Panc1 (cell line): ENCODE measurements at regions not wholly inside any gene's neighbourhood (a gene's known extent, or its start where the extent isn't known, plus 50 kb on each side); places are given as distances from the start of the nearest gene placed in this dataset.
A peak's percentile ranks its signal among the peaks of the same experiment; 100 is the strongest.

ENCODE experiments used
- ATAC-seq: fragments of 200-7000 bp; cut with Tn5 transposase; 2 replicates; pipeline ENCODE4 v1.9.1; 2020; ENCODE audit warnings: mild to moderate bottlenecking, moderate library complexity
- BruUV-seq: library from RNA; stranded (reverse); fragments of 400-500 nt; replicated peaks from 2 replicates; lab custom pipeline; 2021; lab: Mats Ljungman, UMichigan
- CTCF ChIA-PET: fragments of 300-600 bp; sonication (Branson Sonifier 250); formaldehyde crosslinking; loops from one replicate; lab custom pipeline; 2022; ENCODE audit warnings: antibody characterized with exemption; lab: Charles Lee
- POLR2A ChIA-PET: fragments of 300-600 bp; sonication (Branson Sonifier 250); formaldehyde crosslinking; loops from one replicate; lab custom pipeline; 2022; ENCODE audit warnings: antibody characterized with exemption; lab: Charles Lee
- DNase-seq: peaks from one replicate; pipeline ENCODE4 v3.0.0-alpha.2; 2010; ENCODE audit warnings: low read depth, low spot score
- H3K27ac ChIP-seq: 2 replicates; pipeline ENCODE4 v1.5.1; 2011; ENCODE audit warnings: mild to moderate bottlenecking, low read length, inconsistent platforms
- H3K27me3 ChIP-seq: fragments of 200-500 bp; sonication (Bioruptor generic); 2 replicates; pipeline ENCODE4 v1.6.0; 2014; ENCODE audit warnings: low read length, inconsistent platforms; ENCODE audit not compliant: control insufficient read depth, insufficient read depth
- H3K36me3 ChIP-seq: fragments of 200-500 bp; sonication (Bioruptor generic); 2 replicates; pipeline ENCODE4 v1.5.1; 2014; ENCODE audit warnings: inconsistent platforms, mild to moderate bottlenecking, low read length, moderate library complexity; ENCODE audit not compliant: control insufficient read depth, insufficient read depth
- H3K4me1 ChIP-seq: 2 replicates; pipeline ENCODE4 v1.5.1; 2011; ENCODE audit warnings: inconsistent platforms, mild to moderate bottlenecking, low read length, moderate library complexity; ENCODE audit not compliant: control insufficient read depth, insufficient read depth
- H3K4me3 ChIP-seq, 2 experiments: 2 replicates each; pipeline ENCODE4 v1.5.1; 2011 to 2012; ENCODE audit warnings: low read depth in 2 of 2, low read length in 2 of 2, mild to moderate bottlenecking in 2 of 2, inconsistent platforms in 1 of 2, moderate library complexity in 1 of 2
- H3K9me3 ChIP-seq: fragments of 200-500 bp; sonication (Bioruptor generic); 2 replicates; pipeline ENCODE4 v1.5.1; 2014; ENCODE audit warnings: low read depth, mild to moderate bottlenecking, inconsistent platforms, low read length, moderate library complexity; ENCODE audit not compliant: control insufficient read depth, insufficient read depth
- CTCF ChIP-seq: fragments of 450-650 bp; IDR thresholded peaks from 2 replicates; pipeline ENCODE4 v1.5.1; 2017; ENCODE audit warnings: mild to moderate bottlenecking
- POLR2AphosphoS5 ChIP-seq: IDR thresholded peaks from 2 replicates; pipeline ENCODE4 v1.6.1; 2012; ENCODE audit warnings: mild to moderate bottlenecking, low read depth, low read length, moderate library complexity
- REST ChIP-seq, 2 experiments: IDR thresholded peaks; 2 replicates each; pipeline ENCODE4 v1.6.1; 2011 to 2012; ENCODE audit warnings: low read depth in 2 of 2, control low read depth in 1 of 2, low read length in 1 of 2, mild to moderate bottlenecking in 1 of 2, moderate library complexity in 1 of 2; ENCODE audit not compliant: insufficient read depth in 1 of 2
- SIN3A ChIP-seq: IDR thresholded peaks from 2 replicates; pipeline ENCODE4 v1.6.1; 2012; ENCODE audit warnings: low read depth, mild to moderate bottlenecking, low read length, moderate library complexity, borderline replicate concordance; ENCODE audit not compliant: insufficient read depth
- TCF7L2 ChIP-seq: IDR thresholded peaks from 2 replicates; pipeline ENCODE4 v1.6.1; 2011; ENCODE audit warnings: mild to moderate bottlenecking, low read depth, low read length, inconsistent platforms
- in situ Hi-C: cut with HindIII; loops from 2 replicates; pipeline ENCODE4 v1.10.0; 2016; ENCODE audit warnings: low sequenced_read_pairs, low pct_unique_long_range_greater_than_20kb
- intact Hi-C: fragments of 100-400 bp; cut with micrococcal nuclease; formaldehyde crosslinking; loops from one replicate; pipeline ENCODE4 v1.10.0; 2022; ENCODE audit not compliant: unreplicated experiment

- ChIA-PET CTCF (no interaction called here), POLR2A (no interaction called here)
- BruUV-seq: no TSS peak
- DNase-seq (no peak), ATAC-seq (no peak)
- Histone ChIP-seq H3K4me3 (no peak overlapping the region), H3K4me1 (peaks cover 5% of the 10 kb centered on the region; the same call in 1 of the 2 replicates), H3K27ac (peak overlapping the region; percentile 62; the same call in 1 of the 2 replicates), H3K36me3 (no peaks in the 10 kb centered on the region), H3K9me3 (no peaks in the 10 kb centered on the region), H3K27me3 (no peaks in the 10 kb centered on the region)
- no peak for TF ChIP-seq TCF7L2
- TF ChIP-seq CTCF: no peak
- TF ChIP-seq POLR2AphosphoS5: no peak
- TF ChIP-seq SIN3A: no peak
- no peak for TF ChIP-seq REST (IDR thresholded peaks at IDR 0.05; ENCODE audit: insufficient read depth in 1 of 2, low read depth in 2 of 2, low read length in 1 of 2)
- in situ Hi-C loops: no loop called here
- intact Hi-C loops: no loop called here
Measured at GRCh38 chr6:156449569-156449968, 327.6 kb upstream of the ARID1B start.

- DNase-seq (no peak), ATAC-seq (no peak)
- in situ Hi-C loops (no loop called here), intact Hi-C loops (no loop called here)
- no peaks in the 10 kb centered on the region for H3K36me3 ChIP-seq
- ChIA-PET POLR2A (no interaction called here), CTCF (no interaction called here)
- H3K9me3 ChIP-seq: no peaks in the 10 kb centered on the region
- H3K27ac ChIP-seq: no peak overlapping the region
- H3K27me3 ChIP-seq: no peaks in the 10 kb centered on the region
- no peak overlapping the region for H3K4me3 ChIP-seq
- no TSS peak for BruUV-seq
- H3K4me1 ChIP-seq: peaks cover 5% of the 10 kb centered on the region; the same call in 1 of the 2 replicates
- no peak for TF ChIP-seq REST (IDR thresholded peaks at IDR 0.05; ENCODE audit: insufficient read depth in 1 of 2, low read depth in 2 of 2, low read length in 1 of 2)
- TF ChIP-seq SIN3A: no peak
- no peak for TF ChIP-seq POLR2AphosphoS5
- TF ChIP-seq TCF7L2: no peak
- no peak for TF ChIP-seq CTCF
Measured at GRCh38 chr6:156449128-156449527, 328.1 kb upstream of the ARID1B start.
